ENCODE measurements at regions not wholly inside any gene's neighbourhood (a gene's known extent, or its start where the extent isn't known, plus 50 kb on each side); places are given as distances from the start of the nearest gene placed in this dataset.

- H3K27me3 ChIP-seq (ENCODE audit: insufficient read depth, poor library complexity, severe bottlenecking) = no peaks in the 10 kb centered on the region
- no peak for TF ChIP-seq CTCF (IDR thresholded peaks at IDR 0.05; ENCODE audit: poor library complexity, severe bottlenecking)
- no peaks in the 10 kb centered on the region for H3K36me3 ChIP-seq (ENCODE audit: low read depth)
- ATAC-seq (ENCODE audit: low read depth) (no peak), DNase-seq (ENCODE audit: low spot score) (no peak)
- no peak overlapping the region for H3K4me3 ChIP-seq (ENCODE audit: severe bottlenecking)
- H3K4me1 ChIP-seq (ENCODE audit: insufficient read depth, poor library complexity, severe bottlenecking) = peaks cover 17% of the 10 kb centered on the region
- H3K27ac ChIP-seq (ENCODE audit: poor library complexity, severe bottlenecking) = no peak overlapping the region
- no peaks in the 10 kb centered on the region for H3K9me3 ChIP-seq (ENCODE audit: severe bottlenecking)
Measured at GRCh38 chr12:92271341-92271740, 125.7 kb upstream of the BTG1 start.

DNA sequence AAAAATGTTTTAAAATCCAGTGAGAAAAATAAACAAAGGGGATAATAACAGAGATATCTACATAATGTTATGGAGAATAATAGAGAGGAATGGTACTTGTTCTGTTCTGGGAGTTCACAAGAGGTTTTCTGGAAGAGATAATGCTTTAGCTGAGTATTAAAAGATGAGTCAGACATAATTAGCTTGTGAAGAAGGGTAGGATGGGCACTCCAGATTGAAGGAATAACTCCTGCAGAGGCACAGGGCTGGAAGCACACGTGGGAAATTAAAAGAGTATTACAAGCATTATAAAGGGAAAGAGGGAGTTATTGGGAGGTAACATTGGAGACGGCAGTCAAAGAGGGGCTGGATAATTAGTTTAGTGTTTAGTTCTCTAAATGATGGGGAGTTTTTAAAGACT lies 124.9 kb upstream of the BTG1 start:
- no peak overlapping the region for H3K27ac ChIP-seq (ENCODE audit: poor library complexity, severe bottlenecking)
- no peaks in the 10 kb centered on the region for H3K27me3 ChIP-seq (ENCODE audit: insufficient read depth, poor library complexity, severe bottlenecking)
- no peak overlapping the region for H3K4me3 ChIP-seq (ENCODE audit: severe bottlenecking)
- ATAC-seq (ENCODE audit: low read depth) (no peak), DNase-seq (ENCODE audit: low spot score) (no peak)
- TF ChIP-seq CTCF (IDR thresholded peaks at IDR 0.05; ENCODE audit: poor library complexity, severe bottlenecking) = no peak
- no peaks in the 10 kb centered on the region for H3K9me3 ChIP-seq (ENCODE audit: severe bottlenecking)
- H3K36me3 ChIP-seq (ENCODE audit: low read depth) = no peaks in the 10 kb centered on the region
- H3K4me1 ChIP-seq (ENCODE audit: insufficient read depth, poor library complexity, severe bottlenecking) = peaks cover 17% of the 10 kb centered on the region

DNA sequence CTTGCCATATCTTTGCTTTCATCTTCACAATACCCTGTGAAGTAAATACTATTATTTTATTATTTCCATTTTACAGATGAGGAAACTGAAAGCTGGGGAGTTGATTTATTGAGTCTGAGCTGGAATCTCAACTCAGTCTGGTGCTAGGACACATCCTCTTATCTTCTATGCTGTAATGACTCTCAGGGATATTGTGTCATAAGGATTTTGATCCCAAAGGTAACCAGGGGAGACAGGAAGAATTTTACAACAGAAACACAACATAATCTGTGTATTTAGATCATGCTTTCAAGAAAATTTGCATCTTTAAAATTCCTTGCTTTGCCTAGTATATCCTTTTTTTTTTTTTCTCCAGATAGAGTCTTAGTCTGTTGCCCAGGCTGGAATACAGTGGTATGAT lies 123.3 kb upstream of the BTG1 start:
- Histone ChIP-seq H3K36me3 (ENCODE audit: low read depth) (no peaks in the 10 kb centered on the region), H3K27ac (ENCODE audit: poor library complexity, severe bottlenecking) (no peak overlapping the region), H3K9me3 (ENCODE audit: severe bottlenecking) (no peaks in the 10 kb centered on the region), H3K4me3 (ENCODE audit: severe bottlenecking) (no peak overlapping the region), H3K27me3 (ENCODE audit: insufficient read depth, poor library complexity, severe bottlenecking) (no peaks in the 10 kb centered on the region), H3K4me1 (ENCODE audit: insufficient read depth, poor library complexity, severe bottlenecking) (peaks cover 17% of the 10 kb centered on the region)
- DNase-seq (ENCODE audit: low spot score) (no peak), ATAC-seq (ENCODE audit: low read depth) (no peak)
- TF ChIP-seq CTCF (IDR thresholded peaks at IDR 0.05; ENCODE audit: poor library complexity, severe bottlenecking) = no peak

DNA sequence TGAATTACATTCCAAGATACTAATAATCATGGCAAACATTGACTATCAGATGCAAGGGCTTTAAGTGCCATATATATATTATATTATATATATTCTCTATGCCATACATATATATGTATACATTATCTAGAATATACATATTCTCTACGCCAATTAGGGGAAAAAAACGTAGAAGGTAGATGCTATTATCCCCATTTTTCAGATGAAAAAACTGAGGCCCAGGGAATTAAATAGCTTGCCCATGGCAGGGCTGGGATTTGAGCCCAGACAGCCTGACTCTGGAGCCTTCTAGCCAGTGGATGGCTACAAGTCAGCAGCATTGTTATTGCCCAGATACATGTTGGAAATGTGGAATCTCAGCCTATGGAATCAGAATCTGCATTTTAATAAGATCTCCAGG lies 116.0 kb upstream of the BTG1 start:
- Histone ChIP-seq H3K4me3 (ENCODE audit: severe bottlenecking) (no peak overlapping the region), H3K9me3 (ENCODE audit: severe bottlenecking) (no peaks in the 10 kb centered on the region), H3K27me3 (ENCODE audit: insufficient read depth, poor library complexity, severe bottlenecking) (no peaks in the 10 kb centered on the region), H3K27ac (ENCODE audit: poor library complexity, severe bottlenecking) (no peak overlapping the region), H3K4me1 (ENCODE audit: insufficient read depth, poor library complexity, severe bottlenecking) (no peaks in the 10 kb centered on the region), H3K36me3 (ENCODE audit: low read depth) (no peaks in the 10 kb centered on the region)
- DNase-seq (ENCODE audit: low spot score) = no peak
- no peak for ATAC-seq (ENCODE audit: low read depth)
- no peak for TF ChIP-seq CTCF (IDR thresholded peaks at IDR 0.05; ENCODE audit: poor library complexity, severe bottlenecking)

- no peaks in the 10 kb centered on the region for H3K27me3 ChIP-seq (ENCODE audit: insufficient read depth, poor library complexity, severe bottlenecking)
- DNase-seq (ENCODE audit: low spot score) = no peak
- no peak for TF ChIP-seq CTCF (IDR thresholded peaks at IDR 0.05; ENCODE audit: poor library complexity, severe bottlenecking)
Measured at GRCh38 chr12:92261071-92261470, 115.4 kb upstream of the BTG1 start.

More at GRCh38 chr12:92261071-92261470, 115.4 kb upstream of the BTG1 start:
- Histone ChIP-seq H3K4me3 (ENCODE audit: severe bottlenecking) (no peak overlapping the region), H3K4me1 (ENCODE audit: insufficient read depth, poor library complexity, severe bottlenecking) (no peaks in the 10 kb centered on the region), H3K9me3 (ENCODE audit: severe bottlenecking) (no peaks in the 10 kb centered on the region), H3K27ac (ENCODE audit: poor library complexity, severe bottlenecking) (no peak overlapping the region), H3K36me3 (ENCODE audit: low read depth) (no peaks in the 10 kb centered on the region)
- no peak for ATAC-seq (ENCODE audit: low read depth)
